ENCODE measurements at regions not wholly inside any gene's neighbourhood (a gene's known extent, or its start where the extent isn't known, plus 50 kb on each side); places are given as distances from the start of the nearest gene placed in this dataset.

DNA sequence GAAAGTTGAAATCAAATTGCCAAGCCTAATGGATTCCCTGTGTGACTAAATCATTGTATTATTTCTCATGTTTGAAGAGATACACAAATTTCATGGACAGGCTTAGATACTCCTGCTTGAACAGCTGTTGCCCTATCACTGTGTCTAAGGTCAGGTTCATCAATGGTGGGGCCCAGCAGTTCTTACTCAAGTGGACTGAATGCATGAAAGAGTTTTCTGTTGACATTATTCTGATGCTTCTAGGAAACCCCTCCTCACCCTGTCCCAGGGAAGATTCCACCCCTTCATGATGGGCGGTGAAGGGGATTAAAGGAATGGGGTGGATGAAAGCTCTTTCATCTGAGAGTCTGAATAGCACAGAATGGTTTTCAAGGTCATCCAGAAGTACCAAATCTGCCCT is 148.8 kb downstream of the INO80D start:
- H3K27ac ChIP-seq (ENCODE audit: low read depth, low read length) = no peak overlapping the region
- H3K4me3 ChIP-seq (ENCODE audit: low read depth, low read length) = no peak overlapping the region
- H3K4me1 ChIP-seq (ENCODE audit: control insufficient read depth, insufficient read depth, low read length) = no peaks in the 10 kb centered on the region
- H3K27me3 ChIP-seq (ENCODE audit: control insufficient read depth, insufficient read depth, low read length) = no peaks in the 10 kb centered on the region
- H3K9ac ChIP-seq (ENCODE audit: low read length) = no peak overlapping the region
- no peaks in the 10 kb centered on the region for H3K36me3 ChIP-seq (ENCODE audit: control insufficient read depth, insufficient read depth, low read length)
- peaks cover 7% of the 10 kb centered on the region; the same call in 1 of the 2 replicates for H3K9me3 ChIP-seq (ENCODE audit: control insufficient read depth, insufficient read depth, low read depth, low read length)

DNA sequence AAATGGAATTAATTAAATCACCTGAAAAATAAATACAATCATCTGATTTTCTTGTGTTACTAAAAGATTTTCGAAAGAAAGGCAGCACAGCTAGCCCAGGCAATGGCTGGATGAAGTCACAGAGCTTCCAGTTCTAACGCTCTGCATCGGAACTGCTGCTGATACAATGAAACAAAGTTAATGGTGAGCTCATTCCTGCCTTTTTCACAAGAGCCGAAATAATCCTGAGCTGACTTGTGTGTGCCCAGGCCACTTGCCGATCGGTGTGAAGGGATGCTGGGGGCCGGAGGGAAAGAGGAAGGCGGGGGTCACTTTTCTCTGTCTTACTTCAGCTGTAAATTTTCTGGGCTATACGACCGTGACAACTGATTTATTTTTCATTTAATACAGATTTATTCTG is 149.5 kb downstream of the INO80D start:
- Histone ChIP-seq H3K9me3 (ENCODE audit: control insufficient read depth, insufficient read depth, low read depth, low read length) (peaks cover 7% of the 10 kb centered on the region; the same call in 1 of the 2 replicates), H3K4me1 (ENCODE audit: control insufficient read depth, insufficient read depth, low read length) (no peaks in the 10 kb centered on the region), H3K27ac (ENCODE audit: low read depth, low read length) (no peak overlapping the region), H3K9ac (ENCODE audit: low read length) (no peak overlapping the region), H3K36me3 (ENCODE audit: control insufficient read depth, insufficient read depth, low read length) (no peaks in the 10 kb centered on the region), H3K27me3 (ENCODE audit: control insufficient read depth, insufficient read depth, low read length) (no peaks in the 10 kb centered on the region), H3K4me3 (ENCODE audit: low read depth, low read length) (no peak overlapping the region)

DNA sequence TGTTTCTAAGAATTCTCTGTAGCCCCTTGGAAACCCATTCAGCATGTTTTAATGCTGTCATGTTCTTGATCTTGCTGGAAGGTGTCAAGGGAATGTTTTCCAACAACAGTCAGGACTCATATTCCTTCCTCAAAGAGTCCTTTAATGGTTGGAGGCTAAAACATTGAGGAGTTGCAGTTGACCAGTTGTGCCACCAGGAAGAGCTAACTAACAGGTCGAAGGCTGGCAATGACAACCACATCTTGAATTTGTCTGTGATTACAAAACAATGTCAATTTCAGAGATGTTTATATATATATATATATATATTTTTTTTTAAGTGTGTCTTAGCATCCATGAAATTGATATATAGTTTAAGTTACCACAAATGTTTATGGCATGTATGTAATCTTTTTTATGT is 151.5 kb downstream of the INO80D start:
- H3K9ac ChIP-seq (ENCODE audit: low read length) = no peak overlapping the region
- H3K27me3 ChIP-seq (ENCODE audit: control insufficient read depth, insufficient read depth, low read length) = no peaks in the 10 kb centered on the region
- no peak overlapping the region for H3K4me3 ChIP-seq (ENCODE audit: low read depth, low read length)
- H3K36me3 ChIP-seq (ENCODE audit: control insufficient read depth, insufficient read depth, low read length) = no peaks in the 10 kb centered on the region
- peaks cover 14% of the 10 kb centered on the region for H3K4me1 ChIP-seq (ENCODE audit: control insufficient read depth, insufficient read depth, low read length)
- no peaks in the 10 kb centered on the region for H3K9me3 ChIP-seq (ENCODE audit: control insufficient read depth, insufficient read depth, low read depth, low read length)
- H3K27ac ChIP-seq (ENCODE audit: low read depth, low read length) = no peak overlapping the region

- no peak overlapping the region for H3K9ac ChIP-seq (ENCODE audit: low read length)
- H3K9me3 ChIP-seq (ENCODE audit: control insufficient read depth, insufficient read depth, low read depth, low read length) = no peaks in the 10 kb centered on the region
- no peaks in the 10 kb centered on the region for H3K36me3 ChIP-seq (ENCODE audit: control insufficient read depth, insufficient read depth, low read length)
- H3K4me1 ChIP-seq (ENCODE audit: control insufficient read depth, insufficient read depth, low read length) = peaks cover 15% of the 10 kb centered on the region
- no peak overlapping the region for H3K4me3 ChIP-seq (ENCODE audit: low read depth, low read length)
- no peak overlapping the region for H3K27ac ChIP-seq (ENCODE audit: low read depth, low read length)
- peaks cover 6% of the 10 kb centered on the region; the same call in 1 of the 2 replicates for H3K27me3 ChIP-seq (ENCODE audit: control insufficient read depth, insufficient read depth, low read length)
Observed at GRCh38 chr2:205932861-205933260, 153.1 kb downstream of the INO80D start.

DNA sequence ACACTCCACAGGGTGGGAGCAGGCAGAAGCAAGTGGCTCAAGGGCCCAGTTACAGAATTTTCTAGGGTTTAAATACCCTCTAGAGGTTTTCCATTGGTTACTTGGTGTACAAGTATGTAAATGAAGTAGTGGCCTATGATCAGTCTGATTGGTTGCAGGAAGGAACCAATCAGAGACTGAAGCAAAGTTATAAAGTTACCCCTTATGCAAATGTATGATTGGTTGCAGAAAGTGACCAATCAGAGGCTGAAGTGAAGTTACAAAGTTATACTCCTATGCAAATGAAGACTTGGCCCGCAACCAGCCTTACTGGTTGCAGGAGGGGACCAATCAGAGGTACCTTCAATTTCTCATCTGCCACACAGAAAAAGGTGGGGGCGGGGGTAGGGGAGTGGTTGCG is 154.6 kb downstream of the INO80D start:
- H3K36me3 ChIP-seq (ENCODE audit: control insufficient read depth, insufficient read depth, low read length) = no peaks in the 10 kb centered on the region

DNA sequence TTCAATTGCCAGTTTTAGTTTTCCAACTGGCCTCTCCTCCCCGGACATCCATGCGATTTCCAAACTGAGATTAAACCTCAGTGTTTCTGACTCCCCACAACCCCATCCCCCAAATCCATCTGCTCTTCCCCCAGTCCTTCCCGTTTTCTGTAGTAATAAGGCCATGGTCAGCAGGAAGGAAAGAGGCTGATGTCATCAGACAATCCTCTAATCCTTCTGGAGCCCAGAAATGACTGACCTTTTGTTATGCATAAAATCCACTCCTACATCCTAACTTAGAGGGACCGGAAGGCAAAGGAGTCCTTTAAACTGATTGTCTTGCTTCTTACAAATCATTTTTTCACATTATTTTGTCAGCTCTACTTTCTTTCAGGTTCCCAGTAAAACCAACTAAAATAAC is 155.8 kb downstream of the INO80D start:
- Histone ChIP-seq H3K4me3 (ENCODE audit: low read depth, low read length) (no peak overlapping the region), H3K27ac (ENCODE audit: low read depth, low read length) (no peak overlapping the region), H3K9ac (ENCODE audit: low read length) (no peak overlapping the region), H3K9me3 (ENCODE audit: control insufficient read depth, insufficient read depth, low read depth, low read length) (no peaks in the 10 kb centered on the region), H3K27me3 (ENCODE audit: control insufficient read depth, insufficient read depth, low read length) (peaks cover 31% of the 10 kb centered on the region), H3K36me3 (ENCODE audit: control insufficient read depth, insufficient read depth, low read length) (no peaks in the 10 kb centered on the region), H3K4me1 (ENCODE audit: control insufficient read depth, insufficient read depth, low read length) (peaks cover 15% of the 10 kb centered on the region)

More for the DNA sequence above, 154.6 kb downstream of the INO80D start:
- Histone ChIP-seq H3K27me3 (ENCODE audit: control insufficient read depth, insufficient read depth, low read length) (peaks cover 20% of the 10 kb centered on the region), H3K4me1 (ENCODE audit: control insufficient read depth, insufficient read depth, low read length) (peaks cover 15% of the 10 kb centered on the region), H3K27ac (ENCODE audit: low read depth, low read length) (no peak overlapping the region), H3K4me3 (ENCODE audit: low read depth, low read length) (no peak overlapping the region), H3K9me3 (ENCODE audit: control insufficient read depth, insufficient read depth, low read depth, low read length) (no peaks in the 10 kb centered on the region), H3K9ac (ENCODE audit: low read length) (no peak overlapping the region)

DNA sequence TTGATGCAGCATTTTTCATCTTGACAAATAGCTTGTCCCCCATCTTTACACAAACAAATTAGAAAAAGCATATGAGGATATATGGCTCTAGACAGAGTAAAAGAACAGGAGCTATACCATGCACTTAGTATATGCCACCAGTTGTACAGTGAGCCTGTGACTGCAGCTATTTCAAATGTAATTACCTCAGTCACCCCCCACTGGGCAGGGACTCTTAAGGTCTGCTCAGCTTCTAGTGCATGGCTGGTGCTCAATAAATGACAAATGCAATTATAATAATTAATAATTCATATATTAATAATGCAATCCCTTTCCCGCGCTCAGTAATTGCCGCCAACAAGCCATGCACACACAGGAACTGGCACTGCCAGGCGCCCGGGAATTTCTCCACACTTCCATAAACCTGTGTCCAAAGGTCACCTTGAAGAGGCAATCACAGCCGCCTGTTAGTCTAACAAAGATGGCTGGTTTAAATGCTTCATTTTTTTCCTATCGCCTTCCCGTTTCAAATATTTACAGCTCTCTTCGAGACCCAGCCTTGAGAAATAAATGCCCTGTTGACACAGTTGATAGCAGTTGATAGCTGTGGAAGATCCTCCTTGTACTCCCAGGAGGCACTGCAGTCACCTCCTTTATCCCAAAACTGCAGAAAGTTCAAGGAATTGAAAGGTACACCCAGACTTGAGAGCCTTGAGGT is 156.6 kb downstream of the INO80D start:
- no peak overlapping the region for H3K9ac ChIP-seq (ENCODE audit: low read length)
- H3K27me3 ChIP-seq (ENCODE audit: control insufficient read depth, insufficient read depth, low read length) = peaks cover 33% of the 10 kb centered on the region
- peaks cover 15% of the 10 kb centered on the region for H3K4me1 ChIP-seq (ENCODE audit: control insufficient read depth, insufficient read depth, low read length)
- H3K9me3 ChIP-seq (ENCODE audit: control insufficient read depth, insufficient read depth, low read depth, low read length) = no peaks in the 10 kb centered on the region
- H3K36me3 ChIP-seq (ENCODE audit: control insufficient read depth, insufficient read depth, low read length) = no peaks in the 10 kb centered on the region
- H3K27ac ChIP-seq (ENCODE audit: low read depth, low read length) = no peak overlapping the region
- no peak overlapping the region for H3K4me3 ChIP-seq (ENCODE audit: low read depth, low read length)

DNA sequence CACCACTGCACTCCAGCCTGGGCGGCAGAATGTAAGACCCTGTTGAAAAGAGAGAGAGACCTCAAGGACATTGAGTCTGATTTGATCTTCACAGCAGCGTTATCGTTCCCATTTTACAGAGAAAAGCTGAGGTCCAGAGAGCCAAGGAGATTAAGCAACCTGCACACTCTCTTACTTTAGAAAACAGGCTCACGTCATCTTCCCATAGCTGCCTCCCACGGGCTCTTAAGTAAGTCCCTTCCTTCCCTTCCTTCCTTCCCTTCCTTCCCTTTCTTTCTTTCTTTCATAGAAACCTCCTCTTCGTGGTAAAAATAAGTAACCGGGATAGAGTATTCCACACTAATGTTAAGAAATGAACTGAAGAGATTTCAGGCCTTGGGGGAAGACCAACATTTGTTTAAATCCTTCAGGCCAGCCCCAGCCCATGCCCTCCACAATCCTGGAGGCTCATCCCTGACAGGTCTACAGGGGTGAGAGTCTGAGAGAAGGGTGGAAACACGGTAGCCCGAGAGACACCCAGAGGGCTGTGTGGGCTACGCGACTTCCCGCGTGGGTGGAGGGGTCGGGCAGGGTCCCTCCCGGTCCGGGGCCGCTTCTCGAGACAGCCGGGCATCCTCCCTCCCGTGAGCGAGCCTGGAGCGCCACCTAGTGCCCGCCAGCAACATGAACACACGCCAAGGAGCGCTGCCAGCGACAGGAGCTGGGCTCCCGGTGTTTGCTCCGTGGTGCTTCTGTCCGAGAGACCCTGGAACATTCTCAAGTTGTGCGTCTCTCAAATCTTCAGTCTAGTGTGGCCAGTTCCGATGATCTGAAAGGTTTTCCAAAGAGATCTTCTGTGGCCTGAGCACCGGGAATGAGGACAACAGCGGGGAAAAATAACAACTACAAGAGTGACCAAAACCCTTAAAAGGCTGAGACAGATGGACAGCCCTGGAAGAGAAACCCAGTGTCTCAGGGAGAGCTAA is 160.3 kb downstream of the INO80D start:
- H3K4me1 ChIP-seq (ENCODE audit: control insufficient read depth, insufficient read depth, low read length) = peaks cover 13% of the 10 kb centered on the region
- no peaks in the 10 kb centered on the region for H3K36me3 ChIP-seq (ENCODE audit: control insufficient read depth, insufficient read depth, low read length)
- no peak overlapping the region for H3K27ac ChIP-seq (ENCODE audit: low read depth, low read length)
- H3K4me3 ChIP-seq (ENCODE audit: low read depth, low read length) = peak overlapping the region; percentile 37; the same call in 1 of the 2 replicates
- no peak overlapping the region for H3K9ac ChIP-seq (ENCODE audit: low read length)
- no peaks in the 10 kb centered on the region for H3K9me3 ChIP-seq (ENCODE audit: control insufficient read depth, insufficient read depth, low read depth, low read length)
- peaks cover 33% of the 10 kb centered on the region for H3K27me3 ChIP-seq (ENCODE audit: control insufficient read depth, insufficient read depth, low read length)

DNA sequence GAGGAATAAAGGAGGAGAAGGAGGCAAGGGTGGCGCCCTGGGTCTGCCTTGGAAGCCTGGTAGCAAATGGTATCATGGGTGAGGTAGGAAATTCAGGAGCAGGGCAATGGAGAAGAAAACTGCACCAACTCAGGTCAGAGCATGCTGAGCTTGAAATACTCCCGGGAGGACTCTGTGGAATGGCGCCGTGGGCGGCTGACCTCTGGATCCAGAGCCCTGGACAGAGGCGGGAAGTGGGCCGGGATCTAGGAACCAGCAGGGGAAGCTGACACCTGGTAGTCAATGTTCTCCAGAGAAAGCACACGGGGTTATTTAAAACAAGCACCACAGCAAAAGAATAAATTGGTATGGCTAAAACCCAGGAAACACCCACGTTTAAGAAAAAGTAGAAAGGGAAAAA is 161.3 kb downstream of the INO80D start:
- Histone ChIP-seq H3K9me3 (ENCODE audit: control insufficient read depth, insufficient read depth, low read depth, low read length) (no peaks in the 10 kb centered on the region), H3K9ac (ENCODE audit: low read length) (no peak overlapping the region), H3K27ac (ENCODE audit: low read depth, low read length) (no peak overlapping the region), H3K4me1 (ENCODE audit: control insufficient read depth, insufficient read depth, low read length) (peaks cover 3% of the 10 kb centered on the region), H3K36me3 (ENCODE audit: control insufficient read depth, insufficient read depth, low read length) (no peaks in the 10 kb centered on the region), H3K27me3 (ENCODE audit: control insufficient read depth, insufficient read depth, low read length) (peaks cover 33% of the 10 kb centered on the region), H3K4me3 (ENCODE audit: low read depth, low read length) (no peak overlapping the region)

GRCh38 chr2:205915130-205915524 is 170.8 kb downstream of the INO80D start:
- Histone ChIP-seq H3K4me3 (ENCODE audit: low read depth, low read length) (no peak overlapping the region), H3K27ac (ENCODE audit: low read depth, low read length) (no peak overlapping the region), H3K9me3 (ENCODE audit: control insufficient read depth, insufficient read depth, low read depth, low read length) (peaks cover 5% of the 10 kb centered on the region), H3K27me3 (ENCODE audit: control insufficient read depth, insufficient read depth, low read length) (no peaks in the 10 kb centered on the region), H3K36me3 (ENCODE audit: control insufficient read depth, insufficient read depth, low read length) (no peaks in the 10 kb centered on the region), H3K4me1 (ENCODE audit: control insufficient read depth, insufficient read depth, low read length) (no peaks in the 10 kb centered on the region), H3K9ac (ENCODE audit: low read length) (no peak overlapping the region)

All from HUES6 (cell line).